H1 (cell line): ENCODE measurements at regions not wholly inside any gene's neighbourhood (a gene's known extent, or its start where the extent isn't known, plus 50 kb on each side); places are given as distances from the start of the nearest gene placed in this dataset.
A peak's percentile ranks its signal among the peaks of the same experiment; 100 is the strongest.

Experiments used
- CTCF ChIA-PET: fragments of 300-600 bp; sonication (Branson Sonifier 250); formaldehyde crosslinking; loops from one replicate; lab custom pipeline; 2021; ENCODE audit not compliant: partially characterized antibody; lab: Charles Lee
- POLR2A ChIA-PET: fragments of 300-600 bp; sonication (Branson Sonifier 250); formaldehyde crosslinking; loops from one replicate; lab custom pipeline; 2021; ENCODE audit warnings: inconsistent platforms; ENCODE audit not compliant: partially characterized antibody; lab: Charles Lee
- DNase-seq, 2 experiments: peaks; one replicate each; pipeline versions ENCODE4 v3.0.0 to v3.0.0-alpha.2; 2010 to 2022; ENCODE audit warnings: low spot score in 2 of 2, low read depth in 1 of 2, mixed read lengths in 1 of 2
- FAIRE-seq: peaks from 2 replicates; lab custom pipeline; 2011; peaks lifted over from hg19 to GRCh38; lab: Jason Lieb, UNC
- H2AFZ ChIP-seq: 2 replicates; pipeline ENCODE4 v1.8.1; 2012; ENCODE audit warnings: low read length, inconsistent platforms
- H2AK5ac ChIP-seq: 2 replicates; pipeline ENCODE4 v1.6.1; 2013; ENCODE audit warnings: low read depth, low read length
- H2BK120ac ChIP-seq: replicated peaks from 2 replicates; pipeline ENCODE3; 2013; ENCODE audit warnings: low read depth, low read length, inconsistent platforms
- H2BK12ac ChIP-seq: 2 replicates; pipeline ENCODE4 v1.6.1; 2013; ENCODE audit warnings: low read depth, low read length
- H2BK15ac ChIP-seq: 2 replicates; pipeline ENCODE4 v1.6.1; 2013; ENCODE audit warnings: low read length
- H2BK20ac ChIP-seq: 2 replicates; pipeline ENCODE4 v1.6.1; 2013; ENCODE audit warnings: low read length
- H2BK5ac ChIP-seq: 2 replicates; pipeline ENCODE4 v1.6.1; 2013; ENCODE audit warnings: low read depth, low read length
- H3K14ac ChIP-seq: 2 replicates; pipeline ENCODE4 v1.6.1; 2013; ENCODE audit warnings: inconsistent platforms; ENCODE audit not compliant: insufficient read length
- H3K18ac ChIP-seq: 2 replicates; pipeline ENCODE4 v1.6.1; 2013; ENCODE audit warnings: low read length; ENCODE audit errors: extremely low read depth
- H3K23ac ChIP-seq: 2 replicates; pipeline ENCODE4 v1.6.1; 2013; ENCODE audit warnings: inconsistent platforms; ENCODE audit not compliant: insufficient read length
- H3K23me2 ChIP-seq: 2 replicates; pipeline ENCODE4 v1.6.1; 2013; ENCODE audit warnings: low read depth, low read length
- H3K27ac ChIP-seq: 2 replicates; pipeline ENCODE4 v1.6.1; 2011; ENCODE audit warnings: low read depth, low read length, inconsistent platforms
- H3K27me3 ChIP-seq, 4 experiments: replicated peaks in 1 of 4; 1 replicate in 1 of 4; 2 replicates in 3 of 4; pipeline versions ENCODE4 v1.6.1 to v1.8.1; 2011 to 2013; ENCODE audit warnings: low read length in 3 of 4, mild to moderate bottlenecking in 3 of 4, inconsistent platforms in 2 of 4, mixed read lengths in 2 of 4, moderate library complexity in 1 of 4; ENCODE audit not compliant: control insufficient read depth in 3 of 4, insufficient read depth in 3 of 4; ENCODE audit errors: extremely low read depth in 1 of 4
- H3K36me3 ChIP-seq, 4 experiments: 2 replicates each; pipeline versions ENCODE4 v1.6.1 to v1.8.1; 2011 to 2013; ENCODE audit warnings: mild to moderate bottlenecking in 4 of 4, low read length in 3 of 4, moderate library complexity in 2 of 4, control low read depth in 1 of 4, inconsistent platforms in 1 of 4; ENCODE audit not compliant: insufficient read depth in 4 of 4, control insufficient read depth in 2 of 4
- H3K4ac ChIP-seq: replicated peaks from 2 replicates; pipeline ENCODE3; 2013; ENCODE audit warnings: low read length, low read depth, mixed read lengths, inconsistent platforms; ENCODE audit not compliant: insufficient read length
- H3K4me1 ChIP-seq, 4 experiments: replicated peaks in 1 of 4; 1 replicate in 1 of 4; 2 replicates in 3 of 4; pipeline versions ENCODE4 v1.6.1 to v1.8.1; 2011 to 2013; ENCODE audit warnings: low read length in 3 of 4, inconsistent platforms in 2 of 4, mixed read lengths in 1 of 4; ENCODE audit not compliant: insufficient read depth in 4 of 4, control insufficient read depth in 3 of 4
- H3K4me2 ChIP-seq, 2 experiments: 2 replicates each; pipeline versions ENCODE4 v1.6.1 to v1.8.1; 2011 to 2013; ENCODE audit warnings: low read depth in 2 of 2, low read length in 2 of 2, control low read depth in 1 of 2, inconsistent platforms in 1 of 2, mild to moderate bottlenecking in 1 of 2; ENCODE audit not compliant: insufficient read depth in 1 of 2
- H3K4me3 ChIP-seq, 4 experiments: fragments of 200-600, 300-600 bp in 1 of 4; sonication (generic), shearing (Covaris generic), sonication (Bioruptor Twin) in 1 of 4; 2 replicates each; pipeline versions ENCODE4 v1.5.1 to v1.8.1; 2011 to 2016; ENCODE audit warnings: low read length in 4 of 4, low read depth in 3 of 4, control low read depth in 2 of 4, inconsistent platforms in 2 of 4, mild to moderate bottlenecking in 2 of 4, mixed read lengths in 1 of 4, moderate library complexity in 1 of 4; ENCODE audit not compliant: insufficient read depth in 2 of 4; ENCODE audit errors: extremely low read depth in 1 of 4
- H3K56ac ChIP-seq: replicated peaks from 2 replicates; pipeline ENCODE3; 2013; ENCODE audit warnings: low read depth, mild to moderate bottlenecking, mixed read lengths, low read length, inconsistent platforms; ENCODE audit not compliant: insufficient read length
- H3K79me1 ChIP-seq: 2 replicates; pipeline ENCODE4 v1.6.1; 2013; ENCODE audit warnings: low read depth, low read length, control low read depth
- H3K79me2 ChIP-seq, 2 experiments: 2 replicates each; pipeline versions ENCODE4 v1.6.1 to v1.8.1; 2012 to 2013; ENCODE audit warnings: low read length in 2 of 2, mild to moderate bottlenecking in 2 of 2, inconsistent platforms in 1 of 2; ENCODE audit not compliant: insufficient read depth in 2 of 2, control insufficient read depth in 1 of 2
- H3K9ac ChIP-seq, 4 experiments: replicated peaks in 1 of 4; 1 replicate in 1 of 4; 2 replicates in 3 of 4; pipeline versions ENCODE4 v1.6.1 to v1.8.1; 2011 to 2013; ENCODE audit warnings: low read depth in 3 of 4, low read length in 3 of 4, control low read depth in 2 of 4, mild to moderate bottlenecking in 2 of 4, moderate library complexity in 2 of 4, inconsistent platforms in 1 of 4; ENCODE audit errors: extremely low read depth in 1 of 4
- H3K9me3 ChIP-seq, 2 experiments: 2 replicates each; pipeline versions ENCODE4 v1.6.1 to v1.8.1; 2012 to 2013; ENCODE audit warnings: mild to moderate bottlenecking in 2 of 2, moderate library complexity in 2 of 2, control low read depth in 1 of 2, inconsistent platforms in 1 of 2, low read depth in 1 of 2, low read length in 1 of 2, mixed read lengths in 1 of 2; ENCODE audit not compliant: insufficient read depth in 2 of 2
- H4K20me1 ChIP-seq, 2 experiments: replicated peaks in 1 of 2; 2 replicates each; pipeline versions ENCODE3 to v1.8.1; 2011 to 2013; ENCODE audit warnings: inconsistent platforms in 2 of 2, low read length in 2 of 2, mild to moderate bottlenecking in 1 of 2; ENCODE audit not compliant: insufficient read depth in 2 of 2, control insufficient read depth in 1 of 2
- H4K5ac ChIP-seq: 2 replicates; pipeline ENCODE4 v1.6.1; 2013; ENCODE audit warnings: low read length, low read depth, mixed read lengths, inconsistent platforms; ENCODE audit not compliant: insufficient read length
- H4K8ac ChIP-seq: 2 replicates; pipeline ENCODE4 v1.8.0; 2013; ENCODE audit warnings: mild to moderate bottlenecking, moderate library complexity, low read length, inconsistent platforms; ENCODE audit not compliant: insufficient read depth; ENCODE audit errors: extremely low read depth
- H4K91ac ChIP-seq: replicated peaks from 2 replicates; pipeline ENCODE3; 2013; ENCODE audit warnings: low read length, mixed read lengths, inconsistent platforms; ENCODE audit not compliant: insufficient read length
- ATF2 ChIP-seq: IDR thresholded peaks from 2 replicates; pipeline ENCODE4 v1.6.1; 2012; ENCODE audit warnings: low read length, inconsistent platforms
- CREB1 ChIP-seq: IDR thresholded peaks from 2 replicates; pipeline ENCODE4 v1.6.1; 2012; ENCODE audit warnings: inconsistent platforms
- EGR1 ChIP-seq: IDR thresholded peaks from 2 replicates; pipeline ENCODE4 v1.6.1; 2011; ENCODE audit warnings: low read depth, low read length, borderline replicate concordance
- JUN ChIP-seq: IDR thresholded peaks from 2 replicates; pipeline ENCODE4 v1.6.1; 2011; ENCODE audit warnings: low read depth, mild to moderate bottlenecking, improper control_type of control experiment, low read length
- NANOG ChIP-seq: IDR thresholded peaks from 2 replicates; pipeline ENCODE4 v1.6.1; 2011; ENCODE audit warnings: low read length, low read depth, mild to moderate bottlenecking, inconsistent platforms; ENCODE audit not compliant: insufficient read depth, poor library complexity, severe bottlenecking
- NRF1 ChIP-seq: IDR thresholded peaks from 2 replicates; pipeline ENCODE4 v1.6.1; 2011; ENCODE audit warnings: mild to moderate bottlenecking, low read depth, low read length, improper control_type of control experiment
- SIN3A ChIP-seq, 2 experiments: IDR thresholded peaks in 1 of 2; conservative IDR thresholded peaks in 1 of 2; 2 replicates each; pipeline ENCODE4 v1.6.1; 2011 to 2012; ENCODE audit warnings: low read length in 2 of 2, improper control_type of control experiment in 1 of 2, low read depth in 1 of 2, mild to moderate bottlenecking in 1 of 2
- SP2 ChIP-seq: IDR thresholded peaks from 2 replicates; pipeline ENCODE4 v1.6.1; 2012; ENCODE audit warnings: mild to moderate bottlenecking, low read length, inconsistent platforms
- WGBS, 2 experiments: shearing (Covaris generic) in 1 of 2; methylation state at CpG; one replicate each; pipeline versions ENCODE4 v1.1.6 to v1.1.7; 2013 to 2015; ENCODE audit warnings: low lambda C conversion rate in 2 of 2, mixed read lengths in 2 of 2, inconsistent platforms in 1 of 2, low coverage in 1 of 2, missing lambda C conversion rate in 1 of 2; ENCODE audit not compliant: insufficient replicate concordance in 2 of 2, insufficient coverage in 1 of 2, insufficient read length in 1 of 2; ENCODE audit errors: extremely low coverage in 1 of 2, missing lambda C conversion rate in 1 of 2; 5-methylcytosine and 5-hydroxymethylcytosine counted together

GRCh38 chr3:186457236-186457635, 86.9 kb downstream of the CRYGS start:
- no peak overlapping the region for H3K4me2 ChIP-seq
- no peak overlapping the region for H3K56ac ChIP-seq
- H3K27me3 ChIP-seq: no peaks in the 10 kb centered on the region; a peak in 1 of 7 replicates
- H2BK20ac ChIP-seq: no peak overlapping the region
- peaks cover 0 to 2% (median under 1%) of the 10 kb centered on the region in 4 experiments; a peak in 1 of 7 replicates for H3K4me1 ChIP-seq
- WGBS, 2 experiments: 74% methylated on average over 5 of the region's 5 CpGs; no CpG with 5 or more reads in 1 of the 2 experiments
- H4K8ac ChIP-seq: no peak overlapping the region
- peaks cover 2% of the 10 kb centered on the region; the same call in 1 of the 2 replicates for H3K23me2 ChIP-seq
- no peak overlapping the region for H2BK15ac ChIP-seq
- no peak overlapping the region for H3K4ac ChIP-seq
- H3K79me2 ChIP-seq: no peaks in the 10 kb centered on the region
- no peak overlapping the region for H2AK5ac ChIP-seq
- no peaks in the 10 kb centered on the region for H3K79me1 ChIP-seq
- TF ChIP-seq NANOG: no peak
- no peak for TF ChIP-seq SP2
- TF ChIP-seq EGR1: no peak
- TF ChIP-seq ATF2: no peak
- TF ChIP-seq SIN3A (conservative IDR thresholded peaks at IDR 0.05 in 1 of 2, IDR thresholded peaks at IDR 0.05 in 1 of 2; ENCODE audit: low read depth in 1 of 2, low read length in 2 of 2): no peak
- no peak for TF ChIP-seq JUN
- no peak for TF ChIP-seq NRF1
- no peak for TF ChIP-seq CREB1
- H2BK5ac ChIP-seq: no peak overlapping the region
- FAIRE-seq: no peak
- H3K9me3 ChIP-seq: no peaks in the 10 kb centered on the region
- H2BK120ac ChIP-seq: no peak overlapping the region
- DNase-seq: peak in 1 of 2 experiments; percentile 32
- no peak overlapping the region for H3K4me3 ChIP-seq
- H3K36me3 ChIP-seq: no peaks in the 10 kb centered on the region
- no peak overlapping the region for H3K18ac ChIP-seq
- no peak overlapping the region for H3K23ac ChIP-seq
- no peak overlapping the region for H3K27ac ChIP-seq
- ChIA-PET POLR2A (no interaction called here), CTCF (interaction anchor here (0.9 to 2.4 kb wide), 6 partner anchors 8 to 469 kb away, joined by 3 to 9 read pairs (median 3); no protein-coding TSS in a partner anchor)
- H3K9ac ChIP-seq: no peak overlapping the region
- H2AFZ ChIP-seq: no peak overlapping the region
- H4K91ac ChIP-seq: no peak overlapping the region
- H4K5ac ChIP-seq: no peak overlapping the region
- H2BK12ac ChIP-seq: no peak overlapping the region
- no peaks in the 10 kb centered on the region for H4K20me1 ChIP-seq
- H3K14ac ChIP-seq: no peak overlapping the region
